ENCODE measurements at regions not wholly inside any gene's neighbourhood (a gene's known extent, or its start where the extent isn't known, plus 50 kb on each side); places are given as distances from the start of the nearest gene placed in this dataset.

DNA sequence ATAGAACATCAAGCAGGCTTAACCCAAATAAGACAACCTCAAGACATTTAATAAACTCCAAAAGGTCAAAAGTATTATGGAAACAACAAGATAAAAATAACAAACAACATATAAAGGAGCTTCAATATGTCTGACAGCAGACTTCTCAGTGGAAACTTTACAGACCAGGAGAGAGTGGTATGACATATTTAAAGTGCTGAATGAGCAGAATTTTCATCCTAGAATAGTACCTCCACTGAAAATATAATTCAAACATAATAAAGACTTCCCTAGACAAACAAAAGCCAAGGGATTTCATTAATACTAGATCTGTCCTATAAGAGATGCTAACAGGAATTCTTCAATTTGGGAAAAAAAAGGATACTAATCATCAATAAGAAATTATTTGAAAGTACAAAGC is 1005.0 kb downstream of the TMTC2 start:
- TF ChIP-seq ZBTB7A (tag by site-specific recombination; IDR thresholded peaks at IDR 0.05; ENCODE audit: low read depth) (no peak), ZBTB21 (tag by site-specific recombination; IDR thresholded peaks at IDR 0.05) (no peak), ZNF175 (tag by site-specific recombination; IDR thresholded peaks at IDR 0.05) (no peak), SETDB1 (IDR thresholded peaks at IDR 0.05; ENCODE audit: insufficient read length, low read length) (no peak), ZBTB48 (tag by site-specific recombination; IDR thresholded peaks at IDR 0.05) (no peak), ZNF473 (tag by site-specific recombination; IDR thresholded peaks at IDR 0.05) (no peak), TRIM28 (IDR thresholded peaks at IDR 0.05; ENCODE audit: borderline replicate concordance, low read length) (no peak), KLF7 (tag by site-specific recombination; IDR thresholded peaks at IDR 0.05; ENCODE audit: borderline replicate concordance) (no peak), ZNF664 (tag by site-specific recombination; IDR thresholded peaks at IDR 0.05) (no peak), ZEB2 (tag by site-specific recombination; IDR thresholded peaks at IDR 0.05) (no peak), ZNF169 (tag by site-specific recombination; IDR thresholded peaks at IDR 0.05) (no peak), SALL2 (tag by site-specific recombination; IDR thresholded peaks at IDR 0.05; ENCODE audit: borderline replicate concordance) (no peak)
- TF ChIP-seq, protein P1, sequence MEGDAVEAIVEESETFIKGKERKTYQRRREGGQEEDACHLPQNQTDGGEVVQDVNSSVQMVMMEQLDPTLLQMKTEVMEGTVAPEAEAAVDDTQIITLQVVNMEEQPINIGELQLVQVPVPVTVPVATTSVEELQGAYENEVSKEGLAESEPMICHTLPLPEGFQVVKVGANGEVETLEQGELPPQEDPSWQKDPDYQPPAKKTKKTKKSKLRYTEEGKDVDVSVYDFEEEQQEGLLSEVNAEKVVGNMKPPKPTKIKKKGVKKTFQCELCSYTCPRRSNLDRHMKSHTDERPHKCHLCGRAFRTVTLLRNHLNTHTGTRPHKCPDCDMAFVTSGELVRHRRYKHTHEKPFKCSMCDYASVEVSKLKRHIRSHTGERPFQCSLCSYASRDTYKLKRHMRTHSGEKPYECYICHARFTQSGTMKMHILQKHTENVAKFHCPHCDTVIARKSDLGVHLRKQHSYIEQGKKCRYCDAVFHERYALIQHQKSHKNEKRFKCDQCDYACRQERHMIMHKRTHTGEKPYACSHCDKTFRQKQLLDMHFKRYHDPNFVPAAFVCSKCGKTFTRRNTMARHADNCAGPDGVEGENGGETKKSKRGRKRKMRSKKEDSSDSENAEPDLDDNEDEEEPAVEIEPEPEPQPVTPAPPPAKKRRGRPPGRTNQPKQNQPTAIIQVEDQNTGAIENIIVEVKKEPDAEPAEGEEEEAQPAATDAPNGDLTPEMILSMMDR (tag by site-specific recombination; IDR thresholded peaks at IDR 0.05) = no peak
- TF ChIP-seq, protein P2, sequence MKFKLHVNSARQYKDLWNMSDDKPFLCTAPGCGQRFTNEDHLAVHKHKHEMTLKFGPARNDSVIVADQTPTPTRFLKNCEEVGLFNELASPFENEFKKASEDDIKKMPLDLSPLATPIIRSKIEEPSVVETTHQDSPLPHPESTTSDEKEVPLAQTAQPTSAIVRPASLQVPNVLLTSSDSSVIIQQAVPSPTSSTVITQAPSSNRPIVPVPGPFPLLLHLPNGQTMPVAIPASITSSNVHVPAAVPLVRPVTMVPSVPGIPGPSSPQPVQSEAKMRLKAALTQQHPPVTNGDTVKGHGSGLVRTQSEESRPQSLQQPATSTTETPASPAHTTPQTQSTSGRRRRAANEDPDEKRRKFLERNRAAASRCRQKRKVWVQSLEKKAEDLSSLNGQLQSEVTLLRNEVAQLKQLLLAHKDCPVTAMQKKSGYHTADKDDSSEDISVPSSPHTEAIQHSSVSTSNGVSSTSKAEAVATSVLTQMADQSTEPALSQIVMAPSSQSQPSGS (tag by site-specific recombination; IDR thresholded peaks at IDR 0.05; ENCODE audit: low read depth) = no peak
